ENCODE measurements at regions not wholly inside any gene's neighbourhood (a gene's known extent, or its start where the extent isn't known, plus 50 kb on each side); places are given as distances from the start of the nearest gene placed in this dataset.
"Not testable (repeated sequence)": the region's sequence is repeated elsewhere in the genome, so short reads cannot be mapped to it uniquely, and the experiment has no call there.

- ChIA-PET CTCF (no interaction called here), POLR2A (no interaction called here)
- DNase-seq (ENCODE audit: extremely low spot score): no peak
- TF ChIP-seq L3MBTL2 (conservative IDR thresholded peaks at IDR 0.05) (no peak), ZNF384 (IDR thresholded peaks at IDR 0.05) (no peak), NFRKB (IDR thresholded peaks at IDR 0.05) (no peak), BHLHE40 (IDR thresholded peaks at IDR 0.05; ENCODE audit: borderline replicate concordance) (no peak), FOXA1 (IDR thresholded peaks at IDR 0.05) (no peak), FOXK2 (IDR thresholded peaks at IDR 0.05) (no peak), LEF1 (IDR thresholded peaks at IDR 0.05; ENCODE audit: borderline replicate concordance) (no peak), HDGF (IDR thresholded peaks at IDR 0.05; ENCODE audit: borderline replicate concordance) (no peak), FOXM1 (IDR thresholded peaks at IDR 0.05; ENCODE audit: borderline replicate concordance) (no peak), SP1 (IDR thresholded peaks at IDR 0.05) (no peak), ELF4 (IDR thresholded peaks at IDR 0.05) (no peak), ARNT (IDR thresholded peaks at IDR 0.05) (no peak), SUZ12 (IDR thresholded peaks at IDR 0.05) (no peak)
- TF ChIP-seq, protein P1, sequence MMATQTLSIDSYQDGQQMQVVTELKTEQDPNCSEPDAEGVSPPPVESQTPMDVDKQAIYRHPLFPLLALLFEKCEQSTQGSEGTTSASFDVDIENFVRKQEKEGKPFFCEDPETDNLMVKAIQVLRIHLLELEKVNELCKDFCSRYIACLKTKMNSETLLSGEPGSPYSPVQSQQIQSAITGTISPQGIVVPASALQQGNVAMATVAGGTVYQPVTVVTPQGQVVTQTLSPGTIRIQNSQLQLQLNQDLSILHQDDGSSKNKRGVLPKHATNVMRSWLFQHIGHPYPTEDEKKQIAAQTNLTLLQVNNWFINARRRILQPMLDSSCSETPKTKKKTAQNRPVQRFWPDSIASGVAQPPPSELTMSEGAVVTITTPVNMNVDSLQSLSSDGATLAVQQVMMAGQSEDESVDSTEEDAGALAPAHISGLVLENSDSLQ (IDR thresholded peaks at IDR 0.05): no peak
Observed at GRCh38 chr14:38045461-38045860, 162.2 kb upstream of the SSTR1 start.

- CTCF ChIA-PET: no interaction called here
- POLR2A ChIA-PET: no interaction called here
- DNase-seq (ENCODE audit: extremely low spot score): no peak
- no peak for TF ChIP-seq SUZ12 (IDR thresholded peaks at IDR 0.05)
- no peak for TF ChIP-seq ELF4 (IDR thresholded peaks at IDR 0.05)
- no peak for TF ChIP-seq FOXA1 (IDR thresholded peaks at IDR 0.05)
- TF ChIP-seq, protein P1 (IDR thresholded peaks at IDR 0.05): no peak
- no peak for TF ChIP-seq FOXM1 (IDR thresholded peaks at IDR 0.05; ENCODE audit: borderline replicate concordance)
- no peak for TF ChIP-seq ARNT (IDR thresholded peaks at IDR 0.05)
Observed at GRCh38 chr14:38046160-38046559, 161.5 kb upstream of the SSTR1 start.

DNA sequence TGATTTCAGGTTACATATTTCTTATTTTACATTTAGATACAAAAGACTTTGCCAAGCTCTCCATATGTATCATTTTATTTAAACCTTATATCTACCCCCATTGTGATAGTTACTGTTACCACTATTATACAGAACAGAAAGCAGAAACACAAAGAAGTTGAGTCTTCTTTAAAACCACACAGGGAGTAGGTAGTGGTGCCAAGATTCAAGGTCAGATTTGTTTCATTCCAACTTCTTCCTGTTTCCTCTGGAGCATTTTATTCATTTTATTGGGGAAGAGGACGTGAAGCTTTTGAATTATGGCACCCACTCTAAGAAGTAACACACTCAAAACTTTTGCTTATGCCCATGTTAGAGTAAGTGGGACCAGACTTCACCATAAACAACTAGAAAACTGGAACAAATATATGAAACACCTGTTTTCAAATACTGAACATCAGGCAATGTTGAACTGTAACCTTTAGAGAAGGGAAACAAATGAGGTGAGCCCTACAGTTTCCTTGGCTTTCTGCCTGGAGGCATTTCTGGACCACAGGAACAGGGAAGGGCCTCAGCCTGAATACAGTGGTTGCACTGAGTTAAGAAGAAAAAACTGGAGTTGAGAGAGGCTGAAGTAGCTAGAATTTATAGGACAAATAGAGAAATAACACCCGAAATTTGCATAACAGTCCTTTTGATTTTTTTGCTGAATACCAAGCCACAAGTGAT is 160.4 kb upstream of the SSTR1 start:
- TF ChIP-seq HDGF (IDR thresholded peaks at IDR 0.05; ENCODE audit: borderline replicate concordance) (no peak), SUZ12 (IDR thresholded peaks at IDR 0.05) (no peak), ZNF384 (IDR thresholded peaks at IDR 0.05) (no peak), TARDBP (IDR thresholded peaks at IDR 0.05) (no peak), NFRKB (IDR thresholded peaks at IDR 0.05) (no peak), CTBP1 (IDR thresholded peaks at IDR 0.05; ENCODE audit: borderline replicate concordance) (no peak), FOXM1 (IDR thresholded peaks at IDR 0.05; ENCODE audit: borderline replicate concordance) (no peak), ELF4 (IDR thresholded peaks at IDR 0.05) (no peak), LEF1 (IDR thresholded peaks at IDR 0.05; ENCODE audit: borderline replicate concordance) (no peak), BHLHE40 (IDR thresholded peaks at IDR 0.05; ENCODE audit: borderline replicate concordance) (no peak), FOXK2 (IDR thresholded peaks at IDR 0.05) (no peak), SP1 (IDR thresholded peaks at IDR 0.05) (no peak), ARNT (IDR thresholded peaks at IDR 0.05) (no peak), FOXA1 (IDR thresholded peaks at IDR 0.05) (no peak), L3MBTL2 (conservative IDR thresholded peaks at IDR 0.05) (no peak)
- TF ChIP-seq, protein P1 (IDR thresholded peaks at IDR 0.05): no peak
- ChIA-PET CTCF (no interaction called here), POLR2A (no interaction called here)
- no peak for DNase-seq (ENCODE audit: extremely low spot score)

DNA sequence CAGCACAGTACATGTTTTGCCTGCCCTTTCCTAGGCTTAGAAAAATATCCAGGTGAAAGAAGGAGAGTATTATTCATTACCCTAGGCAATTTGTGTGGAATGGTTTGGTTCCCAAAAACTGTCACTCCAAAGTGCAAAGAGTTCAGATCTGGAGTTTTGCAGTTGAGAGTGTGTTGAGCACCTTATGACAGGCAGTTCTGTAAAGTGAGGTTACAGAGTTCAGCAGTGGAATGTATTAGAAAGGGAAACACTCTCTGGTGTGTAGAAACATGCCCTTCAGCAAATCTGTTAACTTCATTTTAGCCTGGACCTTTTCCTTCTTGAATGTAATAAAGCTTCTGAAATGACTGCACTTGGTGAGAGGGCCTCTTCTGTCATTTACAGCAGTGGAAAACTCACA is 154.0 kb upstream of the SSTR1 start:
- CTCF ChIA-PET: no interaction called here
- POLR2A ChIA-PET: no interaction called here
- no peak for DNase-seq (ENCODE audit: extremely low spot score)
- TF ChIP-seq L3MBTL2 (conservative IDR thresholded peaks at IDR 0.05): no peak
- TF ChIP-seq TARDBP (IDR thresholded peaks at IDR 0.05): no peak
- no peak for TF ChIP-seq HDGF (IDR thresholded peaks at IDR 0.05; ENCODE audit: borderline replicate concordance)
- TF ChIP-seq, protein P1 (IDR thresholded peaks at IDR 0.05): no peak
- no peak for TF ChIP-seq SUZ12 (IDR thresholded peaks at IDR 0.05)
- no peak for TF ChIP-seq BHLHE40 (IDR thresholded peaks at IDR 0.05; ENCODE audit: borderline replicate concordance)
- TF ChIP-seq ZNF384 (IDR thresholded peaks at IDR 0.05): no peak
- TF ChIP-seq FOXM1 (IDR thresholded peaks at IDR 0.05; ENCODE audit: borderline replicate concordance): no peak
- TF ChIP-seq NFRKB (IDR thresholded peaks at IDR 0.05): no peak
- no peak for TF ChIP-seq SP1 (IDR thresholded peaks at IDR 0.05)
- TF ChIP-seq ARNT (IDR thresholded peaks at IDR 0.05): no peak
- no peak for TF ChIP-seq FOXA1 (IDR thresholded peaks at IDR 0.05)
- no peak for TF ChIP-seq ELF4 (IDR thresholded peaks at IDR 0.05)
- TF ChIP-seq CTBP1 (IDR thresholded peaks at IDR 0.05; ENCODE audit: borderline replicate concordance): no peak
- no peak for TF ChIP-seq FOXK2 (IDR thresholded peaks at IDR 0.05)
- TF ChIP-seq LEF1 (IDR thresholded peaks at IDR 0.05; ENCODE audit: borderline replicate concordance): no peak

DNA sequence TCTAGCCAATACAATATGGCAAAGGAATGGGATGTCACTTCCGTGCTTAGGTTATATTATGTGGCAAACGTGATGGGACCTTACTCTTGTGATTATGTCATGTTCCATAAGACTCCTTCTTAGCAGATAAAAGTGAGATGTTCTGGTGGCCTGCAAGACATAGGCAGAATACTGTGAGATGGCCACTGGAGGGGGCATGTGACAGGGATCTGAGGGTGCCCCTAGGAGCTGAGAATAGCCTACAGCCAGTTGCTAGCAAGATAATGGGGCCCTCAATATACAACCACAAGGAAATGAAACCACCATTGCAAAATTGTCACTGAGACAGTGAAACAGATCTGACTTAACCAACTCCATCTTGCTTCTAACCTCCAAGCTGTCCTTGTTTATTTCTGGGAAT is 151.4 kb upstream of the SSTR1 start:
- ChIA-PET POLR2A (no interaction called here), CTCF (no interaction called here)
- TF ChIP-seq SP1 (IDR thresholded peaks at IDR 0.05) (no peak), SUZ12 (IDR thresholded peaks at IDR 0.05) (no peak), CTBP1 (IDR thresholded peaks at IDR 0.05; ENCODE audit: borderline replicate concordance) (no peak), BHLHE40 (IDR thresholded peaks at IDR 0.05; ENCODE audit: borderline replicate concordance) (no peak), TARDBP (IDR thresholded peaks at IDR 0.05) (no peak), ARNT (IDR thresholded peaks at IDR 0.05) (no peak), FOXM1 (IDR thresholded peaks at IDR 0.05; ENCODE audit: borderline replicate concordance) (no peak), LEF1 (IDR thresholded peaks at IDR 0.05; ENCODE audit: borderline replicate concordance) (no peak), ELF4 (IDR thresholded peaks at IDR 0.05) (no peak), FOXA1 (IDR thresholded peaks at IDR 0.05) (no peak), HDGF (IDR thresholded peaks at IDR 0.05; ENCODE audit: borderline replicate concordance) (no peak), ZNF384 (IDR thresholded peaks at IDR 0.05) (no peak), FOXK2 (IDR thresholded peaks at IDR 0.05) (no peak), L3MBTL2 (conservative IDR thresholded peaks at IDR 0.05) (no peak), NFRKB (IDR thresholded peaks at IDR 0.05) (no peak)
- TF ChIP-seq, protein P1 (IDR thresholded peaks at IDR 0.05): no peak
- DNase-seq (ENCODE audit: extremely low spot score): no peak

DNA sequence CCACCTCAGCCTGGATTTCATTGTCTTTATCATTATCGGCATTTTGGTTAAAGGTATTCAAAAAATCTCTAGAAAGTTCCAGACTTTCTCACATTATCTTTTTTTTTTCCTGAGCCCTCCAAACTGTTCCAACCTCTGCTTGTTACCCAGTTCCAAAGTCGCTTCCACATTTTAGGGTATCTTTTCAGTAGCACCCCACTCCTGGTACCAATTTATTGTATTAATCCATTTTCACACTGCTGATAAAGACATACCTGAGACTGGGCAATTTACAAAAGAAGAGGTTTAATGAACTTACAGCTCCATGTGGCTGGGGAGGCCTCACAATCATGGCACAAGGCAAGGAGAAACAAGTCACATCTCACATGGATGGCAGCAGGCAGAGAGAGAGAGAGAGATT is 145.5 kb upstream of the SSTR1 start:
- DNase-seq (ENCODE audit: extremely low spot score); POLR2A ChIA-PET; CTCF ChIA-PET: not testable (repeated sequence)

Measured in HEK293T (cell line).